ENCODE measurements at regions not wholly inside any gene's neighbourhood (a gene's known extent, or its start where the extent isn't known, plus 50 kb on each side); places are given as distances from the start of the nearest gene placed in this dataset.

DNA sequence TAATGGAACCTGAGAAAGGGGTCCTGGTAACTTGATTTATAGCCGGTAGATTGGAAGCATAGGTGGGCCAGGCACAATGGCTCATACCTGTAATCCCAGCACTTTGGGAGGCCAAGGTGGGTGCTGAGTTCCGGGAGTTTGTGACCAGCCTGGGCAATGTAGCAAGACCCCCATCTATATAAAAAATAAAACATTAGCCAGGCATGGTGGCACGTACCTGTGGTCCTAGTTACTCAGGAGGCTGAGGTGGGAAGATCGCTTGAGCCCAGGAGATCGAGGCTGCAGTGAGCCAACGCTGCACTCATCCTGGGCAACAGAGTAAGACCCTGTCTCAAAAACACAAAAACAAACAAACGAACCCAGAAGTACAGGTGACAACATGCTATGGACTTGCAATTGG, 76.5 kb downstream of the ZNF281 start:
- Mint-ChIP-seq H3K27ac (no peak overlapping the region), H3K4me1 (peaks cover 17% of the 10 kb centered on the region), H3K27me3 (no peaks in the 10 kb centered on the region), H3K9me3 (no peaks in the 10 kb centered on the region), H3K36me3 (no peaks in the 10 kb centered on the region), H3K4me3 (no peak overlapping the region)
- ATAC-seq (ENCODE audit: low read depth) (no peak), DNase-seq (ENCODE audit: low spot score in 2 of 2) (no peak)

GRCh38 chr1:200332716-200333115, 77.1 kb downstream of the ZNF281 start:
- no peaks in the 10 kb centered on the region for H3K36me3 Mint-ChIP-seq
- ATAC-seq (ENCODE audit: low read depth) (no peak), DNase-seq (ENCODE audit: low spot score in 2 of 2) (no peak)
- H3K9me3 Mint-ChIP-seq, result no peaks in the 10 kb centered on the region
- H3K27ac Mint-ChIP-seq, result no peak overlapping the region
- H3K27me3 Mint-ChIP-seq, result no peaks in the 10 kb centered on the region
- H3K4me1 Mint-ChIP-seq, result peaks cover 11% of the 10 kb centered on the region
- H3K4me3 Mint-ChIP-seq, result no peak overlapping the region

DNA sequence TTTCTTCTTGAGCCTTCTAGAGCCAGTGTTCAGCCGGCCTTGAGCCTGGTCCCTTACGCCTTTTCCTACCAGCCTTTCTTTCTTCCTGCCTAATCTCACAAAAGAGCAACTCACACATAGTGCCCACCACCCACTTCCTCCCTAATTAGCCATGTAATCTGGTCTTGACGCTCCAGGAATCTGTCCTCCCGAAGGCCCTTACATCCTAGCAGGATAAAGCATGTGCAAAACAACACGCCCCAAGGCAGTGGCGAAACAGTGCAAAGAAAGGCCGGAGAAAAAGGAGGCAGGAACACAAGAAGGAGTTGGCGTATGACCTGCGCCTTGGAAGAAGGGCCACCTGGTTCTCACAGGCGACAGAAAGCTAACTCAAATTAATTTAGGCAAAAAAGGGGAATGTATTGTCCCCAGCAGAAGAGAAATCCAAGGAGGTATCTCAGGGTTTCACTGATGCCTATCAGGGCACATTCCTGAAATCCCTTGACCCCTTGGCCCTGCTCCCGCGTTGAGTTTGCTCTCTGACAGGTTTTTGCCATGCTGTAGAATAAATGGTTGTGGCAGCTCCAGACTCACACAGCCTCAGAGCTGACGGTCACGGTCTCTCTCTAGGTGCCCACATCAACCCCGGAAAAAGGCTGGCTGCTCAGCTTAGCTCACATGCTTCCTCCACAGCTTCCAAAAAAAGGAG, 79.0 kb downstream of the ZNF281 start:
- Mint-ChIP-seq H3K4me1 (peaks cover 3% of the 10 kb centered on the region), H3K36me3 (no peaks in the 10 kb centered on the region), H3K4me3 (no peak overlapping the region), H3K27me3 (peaks cover 3% of the 10 kb centered on the region), H3K27ac (no peak overlapping the region), H3K9me3 (no peaks in the 10 kb centered on the region)
- ATAC-seq (ENCODE audit: low read depth) (no peak), DNase-seq (ENCODE audit: low spot score in 2 of 2) (no peak)

GRCh38 chr1:200329208-200329882, 80.5 kb downstream of the ZNF281 start:
- Mint-ChIP-seq H3K9me3 (no peaks in the 10 kb centered on the region), H3K27me3 (peaks cover 3% of the 10 kb centered on the region), H3K27ac (no peak overlapping the region), H3K4me1 (peaks cover 3% of the 10 kb centered on the region), H3K4me3 (no peak overlapping the region), H3K36me3 (no peaks in the 10 kb centered on the region)
- ATAC-seq (ENCODE audit: low read depth) (no peak), DNase-seq (ENCODE audit: low spot score in 2 of 2) (no peak)

- Mint-ChIP-seq H3K27me3 (peaks cover 3% of the 10 kb centered on the region), H3K4me1 (peaks cover 3% of the 10 kb centered on the region), H3K9me3 (no peaks in the 10 kb centered on the region)
These were observed 81.5 kb downstream of the ZNF281 start for GRCh38 chr1:200328379-200328778.

DNA sequence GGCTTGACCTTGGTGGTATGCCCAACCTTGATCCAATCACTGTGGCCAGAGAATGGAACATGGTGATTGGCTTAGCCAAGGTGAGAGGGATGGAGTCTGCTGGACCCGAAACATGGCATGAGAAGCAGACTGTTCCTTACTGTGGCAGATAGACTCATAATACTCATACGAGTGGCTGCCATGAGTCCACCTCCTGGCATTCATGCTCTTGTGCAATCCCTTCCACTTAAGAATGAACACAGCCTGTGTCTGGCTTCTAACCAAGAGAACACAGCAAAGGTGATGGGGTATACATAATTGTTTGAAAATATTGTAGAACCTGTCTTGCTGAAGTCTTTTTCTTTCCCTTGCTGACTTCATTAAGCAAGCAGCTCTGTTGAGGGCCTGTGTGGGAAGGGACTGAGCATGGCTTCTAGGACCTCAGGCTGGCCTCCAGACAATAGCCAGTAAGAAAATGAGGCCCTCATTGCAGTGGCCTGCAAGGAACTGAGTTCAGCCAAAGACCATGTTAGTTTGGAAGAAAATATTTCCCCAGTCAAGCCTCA, 85.9 kb downstream of the ZNF281 start:
- no peak for DNase-seq (ENCODE audit: low spot score in 2 of 2)
- H3K27me3 Mint-ChIP-seq, result peaks cover 3% of the 10 kb centered on the region

More at GRCh38 chr1:200328379-200328778, 81.5 kb downstream of the ZNF281 start:
- no peak overlapping the region for H3K27ac Mint-ChIP-seq
- H3K4me3 Mint-ChIP-seq, result no peak overlapping the region
- DNase-seq (ENCODE audit: low spot score in 2 of 2) (no peak), ATAC-seq (ENCODE audit: low read depth) (no peak)
- H3K36me3 Mint-ChIP-seq, result no peaks in the 10 kb centered on the region

DNA sequence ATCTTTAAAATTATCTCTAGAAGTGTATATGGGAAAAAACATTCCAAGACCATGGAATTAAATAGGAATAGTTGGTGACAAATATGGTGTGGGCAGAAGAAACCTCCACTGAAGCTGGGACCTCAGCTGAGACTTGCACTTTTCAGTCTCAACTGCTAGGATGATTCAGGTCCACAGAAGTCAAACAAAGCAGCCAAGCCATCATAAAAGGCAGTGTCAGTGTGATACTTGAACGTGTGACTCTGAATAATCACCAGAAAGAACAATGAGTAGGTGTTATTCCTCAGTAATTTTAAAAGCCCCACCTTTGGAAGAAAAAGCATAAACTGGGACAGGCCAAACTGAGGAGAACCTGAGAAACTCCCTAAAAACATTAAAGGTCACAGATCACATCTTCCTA, 90.7 kb downstream of the ZNF281 start:
- no peak for ATAC-seq (ENCODE audit: low read depth)
- no peaks in the 10 kb centered on the region for H3K36me3 Mint-ChIP-seq
- H3K4me3 Mint-ChIP-seq, result no peak overlapping the region
- no peaks in the 10 kb centered on the region for H3K4me1 Mint-ChIP-seq
- DNase-seq (ENCODE audit: low spot score in 2 of 2), result no peak
- peaks cover 7% of the 10 kb centered on the region for H3K27me3 Mint-ChIP-seq
- no peaks in the 10 kb centered on the region for H3K9me3 Mint-ChIP-seq
- no peak overlapping the region for H3K27ac Mint-ChIP-seq

More for the DNA sequence above, 85.9 kb downstream of the ZNF281 start:
- H3K9me3 Mint-ChIP-seq, result no peaks in the 10 kb centered on the region
- ATAC-seq (ENCODE audit: low read depth), result no peak
- no peak overlapping the region for H3K27ac Mint-ChIP-seq
- H3K4me3 Mint-ChIP-seq, result no peak overlapping the region
- H3K4me1 Mint-ChIP-seq, result peaks cover 3% of the 10 kb centered on the region
- H3K36me3 Mint-ChIP-seq, result no peaks in the 10 kb centered on the region

GRCh38 chr1:200317236-200317635, 92.6 kb downstream of the ZNF281 start:
- peaks cover 2% of the 10 kb centered on the region for H3K4me1 Mint-ChIP-seq
- peaks cover 7% of the 10 kb centered on the region for H3K27me3 Mint-ChIP-seq
- no peaks in the 10 kb centered on the region for H3K9me3 Mint-ChIP-seq
- no peaks in the 10 kb centered on the region for H3K36me3 Mint-ChIP-seq
- ATAC-seq (ENCODE audit: low read depth), result no peak
- DNase-seq (ENCODE audit: low spot score in 2 of 2), result no peak
- no peak overlapping the region for H3K4me3 Mint-ChIP-seq
- no peak overlapping the region for H3K27ac Mint-ChIP-seq

GRCh38 chr1:200316148-200316803, 93.6 kb downstream of the ZNF281 start:
- peaks cover 4% of the 10 kb centered on the region for H3K4me1 Mint-ChIP-seq
- no peaks in the 10 kb centered on the region for H3K9me3 Mint-ChIP-seq
- peaks cover 7% of the 10 kb centered on the region for H3K27me3 Mint-ChIP-seq

GRCh38 chr1:200314085-200314750, 95.6 kb downstream of the ZNF281 start:
- peaks cover 7% of the 10 kb centered on the region for H3K27me3 Mint-ChIP-seq
- H3K4me3 Mint-ChIP-seq, result no peak overlapping the region
- H3K4me1 Mint-ChIP-seq, result peaks cover 5% of the 10 kb centered on the region
- ATAC-seq (ENCODE audit: low read depth) (no peak), DNase-seq (ENCODE audit: low spot score in 2 of 2) (no peak)
- H3K36me3 Mint-ChIP-seq, result no peaks in the 10 kb centered on the region
- H3K27ac Mint-ChIP-seq, result no peak overlapping the region
- no peaks in the 10 kb centered on the region for H3K9me3 Mint-ChIP-seq

More at GRCh38 chr1:200316148-200316803, 93.6 kb downstream of the ZNF281 start:
- H3K36me3 Mint-ChIP-seq, result no peaks in the 10 kb centered on the region
- no peak for ATAC-seq (ENCODE audit: low read depth)
- no peak for DNase-seq (ENCODE audit: low spot score in 2 of 2)
- H3K4me3 Mint-ChIP-seq, result no peak overlapping the region
- H3K27ac Mint-ChIP-seq, result no peak overlapping the region

- Mint-ChIP-seq H3K9me3 (no peaks in the 10 kb centered on the region), H3K4me3 (no peak overlapping the region), H3K27ac (no peak overlapping the region), H3K4me1 (peaks cover 16% of the 10 kb centered on the region), H3K27me3 (peaks cover 3% of the 10 kb centered on the region), H3K36me3 (no peaks in the 10 kb centered on the region)
- no peak for ATAC-seq (ENCODE audit: low read depth)
- no peak for DNase-seq (ENCODE audit: low spot score in 2 of 2)
These were observed 98.6 kb downstream of the ZNF281 start for GRCh38 chr1:200311256-200311655.

- H3K27me3 Mint-ChIP-seq, result peaks cover 1% of the 10 kb centered on the region
- no peak overlapping the region for H3K27ac Mint-ChIP-seq
- DNase-seq (ENCODE audit: low spot score in 2 of 2) (no peak), ATAC-seq (ENCODE audit: low read depth) (no peak)
- H3K4me3 Mint-ChIP-seq, result no peak overlapping the region
- H3K36me3 Mint-ChIP-seq, result no peaks in the 10 kb centered on the region
- peaks cover 20% of the 10 kb centered on the region for H3K4me1 Mint-ChIP-seq
- no peaks in the 10 kb centered on the region for H3K9me3 Mint-ChIP-seq
These were observed 99.0 kb downstream of the ZNF281 start for GRCh38 chr1:200310824-200311223.

- Mint-ChIP-seq H3K27me3 (no peaks in the 10 kb centered on the region), H3K4me3 (peak overlapping the region; percentile 90), H3K9me3 (no peaks in the 10 kb centered on the region), H3K36me3 (no peaks in the 10 kb centered on the region), H3K4me1 (peaks cover 39% of the 10 kb centered on the region), H3K27ac (peak overlapping the region; percentile 90)
- ATAC-seq (ENCODE audit: low read depth), result no peak
- no peak for DNase-seq (ENCODE audit: low spot score in 2 of 2)
These were observed 102.1 kb downstream of the ZNF281 start for GRCh38 chr1:200307755-200308066.
